IPS-20b (cell line): ENCODE measurements at regions not wholly inside any gene's neighbourhood (a gene's known extent, or its start where the extent isn't known, plus 50 kb on each side); places are given as distances from the start of the nearest gene placed in this dataset.
"Not testable (repeated sequence)": the region's sequence is repeated elsewhere in the genome, so short reads cannot be mapped to it uniquely, and the experiment has no call there.

Source experiments
- H3K27ac ChIP-seq: one replicate; pipeline ENCODE4 v1.5.1; 2013; ENCODE audit warnings: low read length
- H3K27me3 ChIP-seq: 2 replicates; pipeline ENCODE4 v1.6.1; 2013; ENCODE audit warnings: mild to moderate bottlenecking, low read length, inconsistent platforms; ENCODE audit not compliant: insufficient read depth
- H3K36me3 ChIP-seq: 2 replicates; pipeline ENCODE4 v1.6.1; 2013; ENCODE audit warnings: low read depth, mild to moderate bottlenecking, inconsistent platforms, low read length, moderate library complexity; ENCODE audit not compliant: insufficient read depth
- H3K4me1 ChIP-seq: 2 replicates; pipeline ENCODE4 v1.6.1; 2013; ENCODE audit warnings: mild to moderate bottlenecking, control low read depth, inconsistent platforms, low read length, moderate library complexity; ENCODE audit not compliant: insufficient read depth
- H3K4me3 ChIP-seq: 2 replicates; pipeline ENCODE4 v1.5.1; 2013; ENCODE audit warnings: mild to moderate bottlenecking, low read length, inconsistent platforms
- H3K9ac ChIP-seq: 2 replicates; pipeline ENCODE4 v1.6.1; 2013; ENCODE audit warnings: low read depth, mild to moderate bottlenecking, inconsistent platforms, low read length, moderate library complexity
- H3K9me3 ChIP-seq: 2 replicates; pipeline ENCODE4 v1.6.1; 2013; ENCODE audit warnings: mild to moderate bottlenecking, low read depth, low read length, inconsistent platforms; ENCODE audit not compliant: insufficient read depth

DNA sequence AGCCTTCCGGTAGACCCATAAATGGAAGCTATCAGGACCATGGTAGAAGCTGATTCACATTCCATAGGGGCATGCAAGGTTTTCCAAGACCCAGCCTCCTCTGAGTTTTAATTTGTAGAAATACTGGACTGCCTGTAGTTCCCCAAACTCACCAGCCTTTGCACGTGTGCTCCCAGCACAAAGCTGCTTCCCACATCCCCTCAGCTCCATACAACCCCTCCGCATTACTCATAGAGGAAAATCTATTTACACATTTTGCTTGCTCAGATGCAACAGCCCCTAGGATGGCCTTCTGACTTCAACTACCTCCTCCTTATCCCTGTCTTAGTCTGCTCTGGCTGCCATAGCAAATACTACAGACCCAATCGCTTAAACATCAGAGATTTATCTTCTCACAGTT lies 336.2 kb downstream of the SETD4 start:
- Histone ChIP-seq H3K4me1 (no peaks in the 10 kb centered on the region), H3K4me3 (no peak overlapping the region), H3K27ac (no peak overlapping the region), H3K36me3 (no peaks in the 10 kb centered on the region), H3K9me3 (no peaks in the 10 kb centered on the region; the same call in 1 of the 2 replicates), H3K27me3 (0 out of 2 replicates have a peak, but pooled peaks cover 6% of the 10 kb centered on the region), H3K9ac (no peak overlapping the region)

DNA sequence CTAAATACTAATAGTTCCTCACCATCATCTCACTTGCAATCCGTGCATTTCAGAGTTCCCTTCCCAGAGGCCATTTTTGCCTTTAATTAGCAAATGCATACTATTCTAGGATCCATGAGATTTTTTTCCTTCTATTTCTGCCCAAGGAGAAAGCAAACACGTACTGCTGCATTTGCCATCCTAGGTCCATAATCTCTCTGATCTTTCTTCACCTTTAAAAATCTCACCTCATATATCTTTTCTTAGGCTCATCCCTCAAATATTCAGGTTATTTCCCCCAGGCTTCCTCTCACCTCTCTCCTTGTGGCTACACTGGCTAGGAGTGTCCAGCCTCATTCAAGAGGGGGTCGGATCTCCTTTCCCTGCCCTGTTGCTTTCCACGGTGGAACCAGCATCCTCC lies 338.6 kb downstream of the SETD4 start:
- H3K4me3 ChIP-seq: no peak overlapping the region
- H3K9ac ChIP-seq: no peak overlapping the region
- no peak overlapping the region for H3K27ac ChIP-seq
- no peaks in the 10 kb centered on the region for H3K4me1 ChIP-seq
- no peaks in the 10 kb centered on the region; the same call in 1 of the 2 replicates for H3K9me3 ChIP-seq
- no peaks in the 10 kb centered on the region for H3K36me3 ChIP-seq
- peaks cover 21% of the 10 kb centered on the region for H3K27me3 ChIP-seq

- H3K27ac ChIP-seq: no peak overlapping the region
- peaks cover 35% of the 10 kb centered on the region for H3K27me3 ChIP-seq
- H3K9me3 ChIP-seq: no peaks in the 10 kb centered on the region; the same call in 1 of the 2 replicates
- H3K9ac ChIP-seq: no peak overlapping the region
- no peak overlapping the region for H3K4me3 ChIP-seq
- H3K36me3 ChIP-seq: no peaks in the 10 kb centered on the region
- H3K4me1 ChIP-seq: no peaks in the 10 kb centered on the region
These were observed 340.1 kb downstream of the SETD4 start for GRCh38 chr21:35720208-35720731.

GRCh38 chr21:35719080-35719479 lies 341.2 kb downstream of the SETD4 start:
- Histone ChIP-seq H3K27ac (no peak overlapping the region), H3K9me3 (no peaks in the 10 kb centered on the region), H3K36me3 (no peaks in the 10 kb centered on the region), H3K4me1 (no peaks in the 10 kb centered on the region), H3K27me3 (peaks cover 44% of the 10 kb centered on the region), H3K9ac (no peak overlapping the region), H3K4me3 (no peak overlapping the region)

DNA sequence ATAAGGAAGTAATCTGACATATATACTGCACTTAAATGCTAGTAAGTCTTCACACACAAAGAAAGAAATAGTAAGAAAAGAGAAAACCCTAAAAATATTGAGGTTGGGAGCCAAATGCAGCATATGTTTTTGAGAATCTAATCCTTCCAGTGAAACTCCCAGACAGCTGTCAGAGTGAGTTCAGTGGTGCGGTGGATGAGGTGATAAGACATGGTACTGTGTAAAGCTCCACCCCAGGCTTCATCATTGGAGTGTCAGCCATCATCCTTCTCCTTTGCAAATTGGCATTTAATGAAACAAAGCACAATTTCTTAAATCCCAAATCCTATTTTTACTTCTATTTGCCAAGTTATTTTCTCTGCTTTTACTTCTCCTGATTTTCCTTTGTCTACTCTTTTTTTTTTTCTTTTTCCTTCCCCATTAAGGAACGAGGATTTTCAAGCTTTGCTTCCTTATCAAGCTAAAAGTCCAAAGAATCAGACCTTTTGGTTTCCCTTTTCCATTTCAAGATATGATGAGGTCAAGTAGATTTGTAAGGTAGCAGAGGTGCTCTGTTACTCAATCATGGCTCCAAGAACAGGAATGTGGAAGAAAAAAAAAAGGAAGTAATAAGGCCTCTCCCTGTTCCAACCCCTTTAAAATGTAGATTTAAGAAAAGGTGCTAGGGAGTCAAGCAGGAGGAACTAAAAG lies 343.3 kb downstream of the SETD4 start:
- Histone ChIP-seq H3K36me3 (no peaks in the 10 kb centered on the region), H3K9me3 (no peaks in the 10 kb centered on the region), H3K4me3 (no peak overlapping the region), H3K4me1 (no peaks in the 10 kb centered on the region), H3K27ac (no peak overlapping the region), H3K9ac (no peak overlapping the region), H3K27me3 (peaks cover 44% of the 10 kb centered on the region)

- H3K27me3 ChIP-seq: peaks cover 38% of the 10 kb centered on the region
- H3K27ac ChIP-seq: no peak overlapping the region
- H3K4me3 ChIP-seq: no peak overlapping the region
- H3K9me3 ChIP-seq: no peaks in the 10 kb centered on the region
- H3K9ac ChIP-seq: no peak overlapping the region
- H3K4me1 ChIP-seq: no peaks in the 10 kb centered on the region
- no peaks in the 10 kb centered on the region for H3K36me3 ChIP-seq
These were observed 346.4 kb downstream of the SETD4 start for GRCh38 chr21:35713914-35714313.

DNA sequence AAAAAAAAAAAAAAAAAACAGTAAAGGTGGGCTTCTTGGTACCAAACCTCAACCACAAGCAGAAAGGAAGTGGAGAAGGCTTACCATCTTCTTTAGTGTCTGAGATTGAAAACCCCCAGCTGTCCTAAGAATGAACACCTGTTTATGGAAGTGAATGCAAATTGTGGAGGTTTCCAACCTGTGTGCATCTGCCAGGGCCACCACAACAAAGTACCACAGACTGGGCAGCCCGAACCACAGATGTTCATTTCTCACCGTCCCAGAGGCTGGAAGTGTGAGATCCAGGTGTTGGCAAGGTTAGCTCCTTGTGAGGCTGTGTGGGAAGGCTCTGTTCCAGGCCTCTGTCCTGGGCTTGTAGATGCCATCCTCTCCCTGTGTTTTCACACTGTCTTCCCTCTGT lies 348.7 kb downstream of the SETD4 start:
- peaks cover 22% of the 10 kb centered on the region for H3K27me3 ChIP-seq
- H3K4me1 ChIP-seq: no peaks in the 10 kb centered on the region
- H3K36me3 ChIP-seq: no peaks in the 10 kb centered on the region
- no peaks in the 10 kb centered on the region for H3K9me3 ChIP-seq
- no peak overlapping the region for H3K4me3 ChIP-seq
- H3K9ac ChIP-seq: no peak overlapping the region
- H3K27ac ChIP-seq: no peak overlapping the region

DNA sequence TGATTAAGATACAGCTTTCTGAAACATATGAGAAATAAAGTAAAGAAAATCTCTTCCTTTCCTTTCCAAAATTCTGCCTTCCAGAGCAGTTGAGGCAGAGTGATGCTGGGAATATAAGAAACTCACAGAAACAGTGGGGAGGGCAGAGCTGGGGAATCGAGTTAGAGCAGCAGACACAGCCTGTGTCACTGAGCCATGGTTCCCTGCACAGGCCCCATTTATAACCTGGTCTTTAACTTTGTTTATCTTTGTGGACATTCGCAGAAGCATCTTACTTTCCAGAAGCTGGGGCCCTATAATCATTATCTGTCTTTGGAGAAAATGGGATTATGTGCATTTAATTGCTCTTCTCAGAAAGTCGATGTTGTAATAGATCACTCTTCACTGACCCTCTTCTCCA lies 349.1 kb downstream of the SETD4 start:
- Histone ChIP-seq H3K4me3 (no peak overlapping the region), H3K27me3 (peaks cover 18% of the 10 kb centered on the region), H3K4me1 (no peaks in the 10 kb centered on the region), H3K27ac (no peak overlapping the region), H3K9me3 (no peaks in the 10 kb centered on the region), H3K36me3 (no peaks in the 10 kb centered on the region), H3K9ac (no peak overlapping the region)

DNA sequence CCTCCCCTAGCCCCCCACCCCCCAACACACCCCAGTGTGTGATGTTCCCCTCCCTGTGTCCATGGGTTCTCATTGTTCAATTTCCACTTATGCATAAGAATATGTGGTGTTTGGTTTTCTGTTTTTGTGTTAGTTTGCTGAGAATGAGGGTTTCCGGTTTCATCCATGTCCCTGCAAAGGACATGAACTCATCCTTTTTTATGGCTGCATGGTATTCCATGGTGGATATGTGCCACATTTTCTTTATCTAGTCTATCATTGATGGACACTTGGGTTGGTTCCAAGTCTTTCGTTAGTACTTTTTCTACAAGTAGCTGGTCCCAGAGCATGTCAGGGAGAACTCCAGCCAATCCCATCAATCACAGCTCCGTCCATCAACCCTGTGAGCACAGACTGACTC lies 350.3 kb downstream of the SETD4 start:
- H3K9ac ChIP-seq, H3K4me3 ChIP-seq, H3K27ac ChIP-seq, H3K4me1 ChIP-seq, H3K36me3 ChIP-seq, H3K9me3 ChIP-seq, H3K27me3 ChIP-seq: not testable (repeated sequence)

GRCh38 chr21:35705888-35706287 lies 354.4 kb downstream of the SETD4 start:
- Histone ChIP-seq H3K4me3 (no peak overlapping the region), H3K4me1 (no peaks in the 10 kb centered on the region), H3K9me3 (no peaks in the 10 kb centered on the region), H3K36me3 (no peaks in the 10 kb centered on the region), H3K27me3 (no peaks in the 10 kb centered on the region), H3K27ac (no peak overlapping the region), H3K9ac (no peak overlapping the region)

DNA sequence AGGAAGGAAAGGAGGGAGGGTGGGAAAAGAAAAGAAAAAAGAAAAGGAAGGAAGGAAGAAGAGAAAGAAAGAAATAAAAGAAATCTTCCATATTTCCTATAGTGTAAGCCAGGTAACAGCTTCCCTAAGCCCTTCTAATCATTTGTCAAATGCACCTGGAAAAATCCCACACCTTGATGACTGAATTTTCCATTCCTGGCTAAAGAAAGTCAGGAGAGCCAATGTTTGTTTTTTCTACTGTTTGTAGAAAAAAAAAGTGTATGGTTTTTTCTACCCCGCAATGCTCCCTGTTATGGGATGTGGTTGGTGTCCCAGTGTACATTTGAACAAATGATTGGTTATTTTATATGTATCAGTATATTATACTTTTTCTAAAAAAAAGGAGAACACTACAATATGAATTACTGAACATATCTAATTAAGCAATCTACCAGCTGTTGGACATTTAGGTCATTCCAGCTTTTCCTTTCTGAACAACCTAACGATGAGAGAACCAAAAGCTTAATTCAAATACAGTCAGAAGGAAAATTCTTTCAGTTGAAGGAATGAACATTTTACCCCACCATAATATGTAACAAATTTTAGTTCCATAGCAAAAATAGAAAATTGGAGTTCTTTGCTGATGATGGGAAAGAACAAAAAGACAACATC lies 355.0 kb downstream of the SETD4 start:
- H3K9me3 ChIP-seq: no peaks in the 10 kb centered on the region
- no peaks in the 10 kb centered on the region for H3K27me3 ChIP-seq
- no peaks in the 10 kb centered on the region for H3K4me1 ChIP-seq
- H3K36me3 ChIP-seq: no peaks in the 10 kb centered on the region
- no peak overlapping the region for H3K4me3 ChIP-seq
- H3K9ac ChIP-seq: no peak overlapping the region
- no peak overlapping the region for H3K27ac ChIP-seq

DNA sequence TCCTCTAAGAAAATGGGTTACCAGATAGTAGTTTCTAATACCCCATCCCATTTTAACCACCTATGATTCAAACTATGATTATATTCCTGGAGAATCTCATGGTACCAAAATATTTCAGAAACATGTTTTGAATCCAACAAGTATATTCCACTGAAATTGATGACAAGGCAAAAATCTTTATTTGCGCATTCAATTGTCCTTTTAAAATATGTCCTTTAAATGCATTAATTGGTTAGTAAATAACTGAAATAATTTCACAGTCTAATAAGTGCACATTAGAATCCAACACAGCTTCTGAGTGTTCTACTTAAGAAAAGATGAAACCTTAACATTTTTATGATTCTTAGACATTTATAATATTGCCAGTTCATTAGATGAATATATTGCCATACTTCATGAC lies 356.6 kb downstream of the SETD4 start:
- Histone ChIP-seq H3K9me3 (no peaks in the 10 kb centered on the region), H3K4me3 (no peak overlapping the region), H3K27ac (no peak overlapping the region), H3K27me3 (no peaks in the 10 kb centered on the region), H3K36me3 (no peaks in the 10 kb centered on the region), H3K9ac (no peak overlapping the region), H3K4me1 (no peaks in the 10 kb centered on the region)
